Fibroblast of lung (primary cell): ENCODE measurements at regions not wholly inside any gene's neighbourhood (a gene's known extent, or its start where the extent isn't known, plus 50 kb on each side); places are given as distances from the start of the nearest gene placed in this dataset.

Source experiments
- DNase-seq, 2 donors: peaks; one replicate each; pipeline versions ENCODE4 v3.0.0 to v3.0.0-alpha.2; 2010; ENCODE audit warnings: low read depth in 2 of 2
- H2AFZ ChIP-seq: 2 replicates; pipeline ENCODE4 v1.5.1; 2012; ENCODE audit warnings: low read length, control low read depth, inconsistent platforms
- H3K27ac ChIP-seq: 2 replicates; pipeline ENCODE4 v1.5.1; 2011; ENCODE audit warnings: low read length, control low read depth; ENCODE audit not compliant: insufficient read depth
- H3K27me3 ChIP-seq: 2 replicates; pipeline ENCODE4 v1.5.1; 2011; ENCODE audit warnings: mild to moderate bottlenecking, low read length; ENCODE audit not compliant: control insufficient read depth, insufficient read depth
- H3K36me3 ChIP-seq: 2 replicates; pipeline ENCODE4 v1.5.1; 2011; ENCODE audit warnings: low read length; ENCODE audit not compliant: control insufficient read depth, insufficient read depth
- H3K4me1 ChIP-seq: 2 replicates; pipeline ENCODE4 v1.5.1; 2011; ENCODE audit warnings: low read length; ENCODE audit not compliant: control insufficient read depth, insufficient read depth; ENCODE audit errors: extremely low read depth
- H3K4me2 ChIP-seq: 2 replicates; pipeline ENCODE4 v1.5.1; 2011; ENCODE audit warnings: low read length, control low read depth; ENCODE audit not compliant: insufficient read depth; ENCODE audit errors: extremely low read depth
- H3K4me3 ChIP-seq, 4 experiments: fragments of 200-600 bp in 1 of 4; sonication (generic) in 1 of 4; replicated peaks in 1 of 4; 2 replicates each; pipeline ENCODE4 v1.5.1; 2011 to 2016; ENCODE audit warnings: low read length in 4 of 4, low read depth in 3 of 4, mild to moderate bottlenecking in 3 of 4, control low read depth in 2 of 4, inconsistent platforms in 1 of 4, mixed read lengths in 1 of 4; ENCODE audit not compliant: insufficient read depth in 1 of 4; ENCODE audit errors: control extremely low read depth in 1 of 4
- H3K79me2 ChIP-seq: 2 replicates; pipeline ENCODE4 v1.5.1; 2012; ENCODE audit warnings: mild to moderate bottlenecking, low read length, inconsistent platforms; ENCODE audit not compliant: control insufficient read depth, insufficient read depth
- H3K9ac ChIP-seq: 2 replicates; pipeline ENCODE4 v1.5.1; 2011; ENCODE audit warnings: mild to moderate bottlenecking, low read length, control low read depth; ENCODE audit not compliant: insufficient read depth
- H3K9me3 ChIP-seq: 2 replicates; pipeline ENCODE4 v1.5.1; 2012; ENCODE audit warnings: low read depth, low read length; ENCODE audit not compliant: control insufficient read depth, insufficient read depth
- H4K20me1 ChIP-seq: 2 replicates; pipeline ENCODE4 v1.5.1; 2011; ENCODE audit warnings: low read length; ENCODE audit not compliant: control insufficient read depth, insufficient read depth; ENCODE audit errors: extremely low read depth
- EZH2 ChIP-seq: IDR thresholded peaks from 2 replicates; pipeline ENCODE4 v1.5.1; 2012; ENCODE audit warnings: low read length, control low read depth, mild to moderate bottlenecking; ENCODE audit errors: missing control alignments
- TF ChIP-seq, protein P1 (sequence below), 2 donors: IDR thresholded peaks in 1 of 2; conservative IDR thresholded peaks in 1 of 2; 1 replicate in 1 of 2; 2 replicates in 1 of 2; pipeline ENCODE4 v1.5.1; 2011 to 2012; ENCODE audit warnings: low read length in 2 of 2, control low read depth in 1 of 2, inconsistent platforms in 1 of 2, low read depth in 1 of 2, mild to moderate bottlenecking in 1 of 2

DNA sequence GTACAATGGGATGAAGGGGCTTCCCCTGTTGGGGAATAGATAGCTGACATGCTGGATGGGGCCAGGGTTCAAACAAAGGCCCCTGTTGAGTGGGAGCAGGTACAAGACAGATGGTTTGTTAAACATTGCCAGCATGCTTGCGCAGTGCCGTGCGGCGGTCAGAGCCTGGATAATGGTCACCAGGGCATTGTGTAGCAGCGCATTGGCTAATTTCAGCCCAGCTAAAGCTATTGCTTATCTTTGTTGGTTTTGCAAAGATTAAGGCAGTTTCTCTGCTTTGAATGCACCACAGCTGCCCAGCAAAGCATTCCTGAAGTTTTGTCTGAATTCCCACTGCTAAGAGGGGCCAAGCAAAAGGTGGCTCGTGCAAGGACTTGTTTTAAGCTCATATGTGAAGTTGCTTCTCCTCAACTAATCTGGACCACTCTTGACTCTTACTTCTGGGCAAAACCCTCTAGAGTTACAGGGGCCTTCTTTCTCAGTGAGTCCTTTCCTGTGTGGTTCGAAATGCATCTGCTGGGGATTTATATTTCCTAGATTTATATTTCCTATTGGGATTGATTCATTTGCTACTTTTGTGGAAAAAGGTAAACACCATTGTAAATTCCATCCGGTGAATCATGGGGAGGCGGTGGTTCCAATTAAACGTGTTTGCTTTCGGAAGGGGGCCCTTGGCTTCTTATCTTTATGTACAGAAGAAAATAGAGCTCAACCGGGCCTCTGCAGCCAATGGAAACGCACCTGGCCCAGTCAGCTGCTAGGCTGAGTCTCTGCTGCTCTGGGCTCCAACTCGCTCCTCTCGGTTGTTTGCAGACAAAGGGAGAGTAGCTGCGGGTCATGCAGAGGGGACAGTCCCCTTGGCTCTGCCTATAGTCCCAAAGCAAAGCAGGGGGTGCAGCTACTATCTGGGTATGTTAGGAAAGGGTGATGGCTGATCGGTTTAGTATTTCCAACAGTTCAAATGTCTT is 72.1 kb downstream of the FOXA2 start:
- Histone ChIP-seq H3K4me3 (no peak overlapping the region), H2AFZ (no peak overlapping the region), H3K79me2 (no peaks in the 10 kb centered on the region), H3K27me3 (no peaks in the 10 kb centered on the region), H3K9ac (no peak overlapping the region), H4K20me1 (no peaks in the 10 kb centered on the region), H3K4me2 (no peak overlapping the region), H3K4me1 (no peaks in the 10 kb centered on the region), H3K36me3 (no peaks in the 10 kb centered on the region), H3K27ac (no peak overlapping the region), H3K9me3 (no peaks in the 10 kb centered on the region)
- DNase-seq: no peak
- TF ChIP-seq EZH2: no peak
- TF ChIP-seq, protein P1, sequence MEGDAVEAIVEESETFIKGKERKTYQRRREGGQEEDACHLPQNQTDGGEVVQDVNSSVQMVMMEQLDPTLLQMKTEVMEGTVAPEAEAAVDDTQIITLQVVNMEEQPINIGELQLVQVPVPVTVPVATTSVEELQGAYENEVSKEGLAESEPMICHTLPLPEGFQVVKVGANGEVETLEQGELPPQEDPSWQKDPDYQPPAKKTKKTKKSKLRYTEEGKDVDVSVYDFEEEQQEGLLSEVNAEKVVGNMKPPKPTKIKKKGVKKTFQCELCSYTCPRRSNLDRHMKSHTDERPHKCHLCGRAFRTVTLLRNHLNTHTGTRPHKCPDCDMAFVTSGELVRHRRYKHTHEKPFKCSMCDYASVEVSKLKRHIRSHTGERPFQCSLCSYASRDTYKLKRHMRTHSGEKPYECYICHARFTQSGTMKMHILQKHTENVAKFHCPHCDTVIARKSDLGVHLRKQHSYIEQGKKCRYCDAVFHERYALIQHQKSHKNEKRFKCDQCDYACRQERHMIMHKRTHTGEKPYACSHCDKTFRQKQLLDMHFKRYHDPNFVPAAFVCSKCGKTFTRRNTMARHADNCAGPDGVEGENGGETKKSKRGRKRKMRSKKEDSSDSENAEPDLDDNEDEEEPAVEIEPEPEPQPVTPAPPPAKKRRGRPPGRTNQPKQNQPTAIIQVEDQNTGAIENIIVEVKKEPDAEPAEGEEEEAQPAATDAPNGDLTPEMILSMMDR (conservative IDR thresholded peaks at IDR 0.05 in 1 of 2, IDR thresholded peaks at IDR 0.05 in 1 of 2; ENCODE audit: low read depth in 1 of 2, low read length in 2 of 2): no peak

DNA sequence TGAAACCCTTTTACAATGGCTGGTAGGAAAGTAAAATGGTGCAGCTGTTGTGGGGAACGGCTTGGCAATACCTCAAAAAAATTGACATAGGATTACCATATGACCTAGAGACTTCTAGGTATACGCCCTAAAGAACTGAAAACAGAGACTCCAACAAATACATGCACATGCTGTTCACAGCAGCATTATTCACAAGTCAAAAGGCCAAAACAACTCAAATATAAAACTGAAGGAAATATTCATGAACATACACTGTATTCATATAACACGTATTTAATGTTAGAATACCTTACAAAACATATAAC is 74.6 kb downstream of the FOXA2 start:
- Histone ChIP-seq H3K4me1 (no peaks in the 10 kb centered on the region), H3K36me3 (no peaks in the 10 kb centered on the region), H3K27ac (no peak overlapping the region), H4K20me1 (no peaks in the 10 kb centered on the region), H3K79me2 (no peaks in the 10 kb centered on the region), H3K9me3 (no peaks in the 10 kb centered on the region), H3K4me2 (no peak overlapping the region), H3K27me3 (no peaks in the 10 kb centered on the region), H3K4me3 (no peak overlapping the region), H3K9ac (no peak overlapping the region), H2AFZ (no peak overlapping the region)
- TF ChIP-seq, protein P1 (conservative IDR thresholded peaks at IDR 0.05 in 1 of 2, IDR thresholded peaks at IDR 0.05 in 1 of 2; ENCODE audit: low read depth in 1 of 2, low read length in 2 of 2): no peak
- TF ChIP-seq EZH2: no peak
- no peak for DNase-seq

DNA sequence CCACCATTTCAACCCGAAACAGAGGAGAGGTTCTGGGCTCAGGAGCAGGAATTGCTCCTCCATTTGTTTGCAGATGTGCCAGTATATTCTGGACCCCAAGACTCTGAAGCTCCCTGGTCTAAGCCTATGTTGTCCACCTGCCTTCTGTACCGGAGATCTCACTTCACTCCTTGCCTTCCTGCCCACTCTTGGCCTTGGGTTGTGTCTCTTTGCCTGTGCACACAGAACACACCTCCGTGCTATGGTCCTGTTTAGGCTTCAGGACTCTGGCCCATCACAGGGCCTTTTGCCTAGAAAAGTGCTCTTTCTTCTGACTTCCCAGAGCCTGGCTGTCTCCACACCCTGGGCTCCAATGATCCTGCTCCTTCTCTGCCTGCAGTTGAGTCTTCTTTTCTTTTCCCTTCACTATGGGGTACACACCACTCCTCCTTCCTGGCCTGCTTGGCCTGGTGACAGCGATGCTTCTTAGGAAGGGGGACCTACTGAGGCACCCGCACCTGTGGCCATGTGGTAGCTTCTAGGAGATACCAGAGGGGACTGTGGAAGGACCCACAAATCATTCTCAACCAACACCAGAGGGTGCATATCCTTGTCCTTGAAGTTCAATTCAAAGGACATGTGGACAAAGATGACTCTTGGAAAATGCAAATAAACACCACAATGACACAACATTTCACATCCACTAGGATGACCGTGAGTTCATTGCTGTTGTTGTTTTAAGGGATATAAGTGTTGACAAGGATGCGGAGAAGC is 75.1 kb downstream of the FOXA2 start:
- TF ChIP-seq, protein P1 (conservative IDR thresholded peaks at IDR 0.05 in 1 of 2, IDR thresholded peaks at IDR 0.05 in 1 of 2; ENCODE audit: low read depth in 1 of 2, low read length in 2 of 2): no peak
- no peak for TF ChIP-seq EZH2
- no peaks in the 10 kb centered on the region for H4K20me1 ChIP-seq
- DNase-seq: no peak
- no peaks in the 10 kb centered on the region for H3K36me3 ChIP-seq
- H3K9ac ChIP-seq: no peak overlapping the region
- H2AFZ ChIP-seq: no peak overlapping the region
- H3K79me2 ChIP-seq: no peaks in the 10 kb centered on the region
- no peaks in the 10 kb centered on the region for H3K4me1 ChIP-seq
- no peaks in the 10 kb centered on the region for H3K27me3 ChIP-seq
- H3K4me3 ChIP-seq: no peak overlapping the region
- no peak overlapping the region for H3K27ac ChIP-seq
- no peaks in the 10 kb centered on the region for H3K9me3 ChIP-seq
- H3K4me2 ChIP-seq: no peak overlapping the region
